Neural progenitor cell (in vitro differentiated cells): ENCODE measurements at regions not wholly inside any gene's neighbourhood (a gene's known extent, or its start where the extent isn't known, plus 50 kb on each side); places are given as distances from the start of the nearest gene placed in this dataset. TPM values are rescaled to one million over a fixed set of nuclear protein-coding genes. Genes with fewer than 3 reads are reported as not detected.

Source experiments
- DNase-seq: peaks from one replicate; pipeline ENCODE4 v3.0.0-alpha.2; 2016; ENCODE audit warnings: low spot score
- H2AFZ ChIP-seq: fragments of 200-600 bp; sonication (generic); replicated peaks from 2 replicates; pipeline ENCODE4 v1.6.1; 2016; ENCODE audit warnings: antibody characterized with exemption
- H3F3A ChIP-seq: fragments of 200-600 bp; sonication (generic); 2 replicates; pipeline ENCODE4 v1.6.1; 2016; ENCODE audit warnings: antibody characterized with exemption, low read depth
- H3K27ac ChIP-seq: fragments of 200-600 bp; sonication (generic); 2 replicates; pipeline ENCODE4 v1.5.1; 2016; ENCODE audit warnings: mild to moderate bottlenecking
- H3K27me3 ChIP-seq: fragments of 200-600 bp; sonication (generic); 2 replicates; pipeline ENCODE4 v1.6.1; 2016; ENCODE audit warnings: mild to moderate bottlenecking, moderate library complexity
- H3K36me3 ChIP-seq: fragments of 200-600 bp; sonication (generic); 2 replicates; pipeline ENCODE4 v1.5.1; 2016
- H3K4me1 ChIP-seq: fragments of 200-600 bp; sonication (generic); 2 replicates; pipeline ENCODE4 v1.6.1; 2016; ENCODE audit warnings: mixed run types
- H3K4me2 ChIP-seq: fragments of 200-600 bp; sonication (generic); 2 replicates; pipeline ENCODE4 v1.6.1; 2016
- H3K4me3 ChIP-seq: fragments of 200-600 bp; sonication (generic); 2 replicates; pipeline ENCODE4 v1.5.1; 2016
- H3K79me2 ChIP-seq: fragments of 200-600 bp; sonication (generic); 2 replicates; pipeline ENCODE4 v1.6.1; 2016; ENCODE audit warnings: low read depth
- H3K9ac ChIP-seq: fragments of 200-600 bp; sonication (generic); 2 replicates; pipeline ENCODE4 v1.6.1; 2016
- H3K9me3 ChIP-seq: fragments of 200-600 bp; sonication (generic); 2 replicates; pipeline ENCODE4 v1.5.1; 2016; ENCODE audit warnings: low read depth
- H4K20me1 ChIP-seq: fragments of 200-600 bp; sonication (generic); 2 replicates; pipeline ENCODE4 v1.6.1; 2016; ENCODE audit warnings: low read depth
- H3K27ac Mint-ChIP-seq: 3 replicates; pipeline ENCODE4 v1.8.0; 2021; ENCODE audit warnings: mixed read lengths
- H3K27me3 Mint-ChIP-seq: 2 replicates; pipeline ENCODE4 v1.8.0; 2022; ENCODE audit warnings: low read depth, mild to moderate bottlenecking, inconsistent platforms, moderate library complexity, mixed read lengths; ENCODE audit not compliant: insufficient read depth
- H3K36me3 Mint-ChIP-seq: 3 replicates; pipeline ENCODE4 v1.8.0; 2021; ENCODE audit warnings: mixed read lengths
- H3K4me1 Mint-ChIP-seq: 3 replicates; pipeline ENCODE4 v1.8.0; 2021; ENCODE audit warnings: mixed read lengths
- H3K4me3 Mint-ChIP-seq: 3 replicates; pipeline ENCODE4 v1.8.0; 2021; ENCODE audit warnings: mild to moderate bottlenecking, moderate library complexity, mixed read lengths
- H3K9me3 Mint-ChIP-seq: 3 replicates; pipeline ENCODE4 v1.8.0; 2020; ENCODE audit warnings: mixed read lengths
- CTCF ChIP-seq: fragments of 200-600 bp; sonication (generic); IDR thresholded peaks from 2 replicates; pipeline ENCODE4 v1.5.1; 2017; ENCODE audit warnings: antibody characterized with exemption, mild to moderate bottlenecking
- EZH2 ChIP-seq: fragments of 200-600 bp; sonication (generic); IDR thresholded peaks from 2 replicates; pipeline ENCODE4 v1.6.1; 2017; ENCODE audit warnings: antibody characterized with exemption, mild to moderate bottlenecking, moderate library complexity
- EZH2phosphoT487 ChIP-seq: fragments of 200-600 bp; sonication (generic); IDR thresholded peaks from 2 replicates; pipeline ENCODE4 v1.6.1; 2017; ENCODE audit warnings: antibody characterized with exemption
- small RNA-seq: library from RNA; depleted of rRNA; stranded (forward); fragments of <200 nt; gene quantifications from one replicate; pipeline ENCODE3, GENCODE V24; 2015

GRCh38 chr10:84089162-84089561 lies 50.1 kb upstream of the GHITM start:
- no peaks in the 10 kb centered on the region for H3K4me1 Mint-ChIP-seq
- DNase-seq: no peak
- H3K4me2 ChIP-seq: no peak overlapping the region
- H3K79me2 ChIP-seq: no peaks in the 10 kb centered on the region
- no peaks in the 10 kb centered on the region for H3K4me1 ChIP-seq
- H3K36me3 ChIP-seq: no peaks in the 10 kb centered on the region
- H3K9ac ChIP-seq: no peak overlapping the region
- no peak overlapping the region for H3K4me3 ChIP-seq
- H3K9me3 Mint-ChIP-seq: no peaks in the 10 kb centered on the region
- H3F3A ChIP-seq: no peaks in the 10 kb centered on the region
- H3K36me3 Mint-ChIP-seq: no peaks in the 10 kb centered on the region
- no peak overlapping the region for H3K27ac ChIP-seq
- no peak overlapping the region for H2AFZ ChIP-seq
- no peak overlapping the region for H3K4me3 Mint-ChIP-seq
- TF ChIP-seq EZH2 (no peak), EZH2phosphoT487 (no peak), CTCF (no peak)
- peaks cover 3% of the 10 kb centered on the region for H3K27me3 Mint-ChIP-seq
- no peaks in the 10 kb centered on the region for H4K20me1 ChIP-seq
- no peaks in the 10 kb centered on the region for H3K9me3 ChIP-seq
- H3K27me3 ChIP-seq: no peaks in the 10 kb centered on the region
- no peak overlapping the region for H3K27ac Mint-ChIP-seq

Small RNAs in the stretch of these regions (small RNA-seq; reads per million reads assigned to genes)
- gene RNU1-65P (not detected), gene RNU6-129P (not detected), gene RNU6-478P (not detected)
